GM12873 (cell line): ENCODE measurements at regions not wholly inside any gene's neighbourhood (a gene's known extent, or its start where the extent isn't known, plus 50 kb on each side); places are given as distances from the start of the nearest gene placed in this dataset.

Source experiments
- TF ChIP-seq, protein P1 (sequence below): IDR thresholded peaks from 2 replicates; pipeline ENCODE4 v1.5.1; 2012; ENCODE audit warnings: low read depth, mild to moderate bottlenecking, moderate library complexity, low read length, control low read depth; ENCODE audit not compliant: insufficient read depth; ENCODE audit errors: missing control alignments

DNA sequence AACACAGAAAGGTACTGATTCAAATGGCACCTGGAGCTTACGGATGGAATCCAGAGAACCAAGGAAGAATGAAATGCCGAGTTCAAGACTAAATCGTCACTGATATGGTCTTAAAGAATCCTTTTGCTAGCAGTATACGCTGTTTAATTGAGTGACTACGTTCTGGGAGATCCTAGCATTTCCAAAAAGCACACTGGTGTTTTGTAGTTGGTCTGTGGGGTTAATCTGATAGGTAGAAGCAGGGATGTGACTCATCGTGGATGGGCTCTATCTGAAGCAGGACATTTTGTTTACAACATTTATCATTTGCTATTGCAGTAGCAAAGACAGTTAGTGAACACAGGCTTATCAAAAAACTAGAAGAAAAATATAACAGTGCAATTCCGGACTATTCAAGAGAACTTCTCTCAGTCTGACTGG, 169.2 kb upstream of the HMGA2 start:
- TF ChIP-seq, protein P1, sequence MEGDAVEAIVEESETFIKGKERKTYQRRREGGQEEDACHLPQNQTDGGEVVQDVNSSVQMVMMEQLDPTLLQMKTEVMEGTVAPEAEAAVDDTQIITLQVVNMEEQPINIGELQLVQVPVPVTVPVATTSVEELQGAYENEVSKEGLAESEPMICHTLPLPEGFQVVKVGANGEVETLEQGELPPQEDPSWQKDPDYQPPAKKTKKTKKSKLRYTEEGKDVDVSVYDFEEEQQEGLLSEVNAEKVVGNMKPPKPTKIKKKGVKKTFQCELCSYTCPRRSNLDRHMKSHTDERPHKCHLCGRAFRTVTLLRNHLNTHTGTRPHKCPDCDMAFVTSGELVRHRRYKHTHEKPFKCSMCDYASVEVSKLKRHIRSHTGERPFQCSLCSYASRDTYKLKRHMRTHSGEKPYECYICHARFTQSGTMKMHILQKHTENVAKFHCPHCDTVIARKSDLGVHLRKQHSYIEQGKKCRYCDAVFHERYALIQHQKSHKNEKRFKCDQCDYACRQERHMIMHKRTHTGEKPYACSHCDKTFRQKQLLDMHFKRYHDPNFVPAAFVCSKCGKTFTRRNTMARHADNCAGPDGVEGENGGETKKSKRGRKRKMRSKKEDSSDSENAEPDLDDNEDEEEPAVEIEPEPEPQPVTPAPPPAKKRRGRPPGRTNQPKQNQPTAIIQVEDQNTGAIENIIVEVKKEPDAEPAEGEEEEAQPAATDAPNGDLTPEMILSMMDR, result no peak

DNA sequence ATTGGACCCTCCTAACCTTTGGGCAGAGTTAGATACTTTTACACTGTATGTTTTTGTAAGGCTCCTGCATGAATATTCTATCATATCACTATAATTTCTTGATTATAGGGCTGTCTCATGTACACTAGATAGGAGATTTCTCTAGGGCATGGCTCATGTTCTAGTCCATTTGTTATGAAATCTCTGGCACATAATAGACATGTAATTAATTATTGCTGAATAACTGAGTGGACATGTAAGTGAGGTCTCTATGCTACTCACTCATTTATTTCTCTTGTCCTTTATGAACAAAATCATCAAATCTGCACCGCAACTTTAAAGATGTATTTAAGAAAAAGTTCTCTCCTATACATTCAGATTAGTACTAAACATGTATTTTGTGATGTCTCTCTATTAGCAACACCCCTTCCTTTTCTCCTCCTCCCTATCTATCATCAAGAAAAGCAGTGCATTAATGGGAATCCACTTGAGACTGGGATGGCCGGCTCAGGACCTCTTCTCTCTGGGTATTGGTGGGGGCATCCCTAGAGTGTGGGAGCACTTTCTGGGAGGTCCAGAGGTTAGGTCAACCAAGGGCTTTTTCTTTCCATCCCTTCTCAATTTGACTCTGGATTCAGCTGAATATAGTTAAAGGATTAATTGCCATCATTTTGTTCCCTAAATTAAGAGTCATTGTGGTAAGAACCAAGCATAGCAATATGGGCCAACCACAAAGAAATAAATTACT, 168.0 kb upstream of the HMGA2 start:
- TF ChIP-seq, protein P1, result no peak

DNA sequence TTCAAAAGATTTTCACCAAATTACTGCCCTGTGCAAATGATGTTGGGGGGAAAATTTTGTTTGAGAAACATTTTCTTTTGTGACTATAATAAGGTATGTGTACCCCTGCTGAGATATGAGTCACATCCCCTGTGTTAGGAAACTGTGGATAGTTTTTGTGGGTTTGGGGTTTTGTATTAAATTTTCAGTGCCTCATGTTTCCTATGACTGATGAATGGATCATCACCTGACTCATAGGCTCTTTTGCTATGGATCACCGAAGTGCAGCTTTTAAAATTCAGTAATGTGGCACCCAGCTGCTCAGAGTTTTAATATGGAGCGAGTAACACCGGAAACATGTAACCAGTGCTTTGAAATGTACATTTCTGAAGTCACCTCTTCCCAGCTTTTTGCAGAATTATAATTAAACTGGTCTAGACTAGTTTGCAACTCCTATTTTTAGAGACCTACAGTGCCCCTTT, 167.4 kb upstream of the HMGA2 start:
- TF ChIP-seq, protein P1, result no peak

DNA sequence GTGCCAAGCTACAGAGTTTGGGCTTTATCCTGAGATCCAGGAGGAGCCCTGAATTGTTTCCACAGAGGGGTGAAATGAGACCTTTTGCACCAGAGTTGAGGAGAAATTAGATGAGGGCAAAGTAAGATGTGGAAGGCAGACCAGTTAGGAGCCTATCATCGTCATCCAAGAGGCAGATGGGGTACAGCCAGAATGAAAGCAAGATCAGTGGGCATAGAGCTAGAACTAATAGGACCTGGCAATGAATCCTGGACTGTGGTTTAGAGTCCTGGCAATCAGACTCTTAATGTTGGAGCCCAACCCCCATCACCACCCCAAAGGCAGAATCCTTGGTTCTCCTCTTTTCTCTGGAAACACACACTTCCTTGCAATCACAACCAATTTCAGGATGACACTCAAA, 166.6 kb upstream of the HMGA2 start:
- TF ChIP-seq, protein P1, result no peak

DNA sequence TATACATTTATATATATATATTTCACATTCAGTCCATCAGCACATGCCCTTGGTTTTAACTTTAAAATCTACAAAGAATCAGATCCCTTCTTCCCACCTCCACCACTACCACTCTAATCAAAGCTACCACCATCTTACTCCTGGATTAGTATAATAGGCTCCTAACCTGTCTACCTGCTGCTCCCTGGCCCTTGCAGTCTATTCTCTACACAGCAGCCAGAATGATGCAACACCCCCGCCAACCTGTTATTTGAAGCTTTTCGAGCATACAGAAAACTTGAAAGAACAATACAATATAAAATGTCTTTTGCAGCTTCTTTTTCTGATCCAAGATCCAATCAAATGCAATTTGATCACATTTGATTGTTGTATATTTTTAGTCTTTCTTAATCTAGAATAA, 165.9 kb upstream of the HMGA2 start:
- TF ChIP-seq, protein P1, result no peak

DNA sequence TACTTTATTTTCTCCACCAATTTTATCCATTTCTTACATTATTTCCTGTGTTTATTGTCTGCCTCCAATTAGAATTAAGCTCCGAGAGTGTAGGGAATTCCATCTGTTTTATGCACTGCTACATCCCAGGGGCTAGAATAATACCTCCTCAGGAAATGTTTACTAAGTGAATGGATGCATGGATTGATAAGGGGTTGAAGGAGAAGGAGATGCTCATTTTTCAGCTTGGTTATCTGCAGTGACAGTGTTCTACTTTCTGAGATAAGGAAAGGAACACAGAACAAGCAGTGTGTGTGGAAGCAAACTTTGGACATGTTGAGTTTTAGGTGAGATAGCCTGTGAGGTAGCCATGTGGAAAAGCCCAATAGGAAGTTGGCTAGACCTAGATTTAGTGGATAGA, 164.6 kb upstream of the HMGA2 start:
- TF ChIP-seq, protein P1, result no peak

DNA sequence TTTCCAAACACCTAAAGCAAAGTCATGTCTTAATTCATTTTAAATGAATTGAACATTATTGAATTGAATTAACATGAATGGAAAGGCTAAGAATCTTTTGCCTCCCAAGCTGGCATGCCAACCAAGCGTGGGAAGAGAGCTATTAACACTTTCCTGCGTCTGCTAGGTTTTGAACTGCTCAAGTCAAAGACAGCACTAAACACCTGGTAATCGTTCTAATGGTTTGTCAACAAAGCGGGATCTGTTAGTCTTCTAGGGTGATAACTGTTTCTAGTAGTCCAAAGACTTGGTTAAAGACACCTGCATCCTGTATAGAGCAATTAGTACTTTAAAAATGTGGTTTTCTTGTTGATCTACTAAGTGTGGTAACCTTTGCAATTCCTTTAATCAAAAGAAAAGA, 164.2 kb upstream of the HMGA2 start:
- TF ChIP-seq, protein P1, result no peak
